T-helper 17 cell (primary cell): ENCODE measurements at regions not wholly inside any gene's neighbourhood (a gene's known extent, or its start where the extent isn't known, plus 50 kb on each side); places are given as distances from the start of the nearest gene placed in this dataset.
"Not testable (repeated sequence)": the region's sequence is repeated elsewhere in the genome, so short reads cannot be mapped to it uniquely, and the experiment has no call there.

Experiments
- ATAC-seq: fragments of 150-1000 bp; cut with Tn5 transposase; 2 replicates; pipeline ENCODE4 v1.10.0; 2021; ENCODE audit warnings: mild to moderate bottlenecking, moderate library complexity
- DNase-seq, 3 donors: peaks; one replicate each; pipeline versions ENCODE4 v3.0.0 to v3.0.0-alpha.2; 2020 to 2021
- H3K9me3 ChIP-seq: one replicate; pipeline ENCODE4 v1.7.0; 2013; ENCODE audit warnings: low read length, mild to moderate bottlenecking; ENCODE audit not compliant: control insufficient read depth, poor library complexity, severe bottlenecking
- H3K27ac Mint-ChIP-seq: one replicate; pipeline ENCODE4 v1.8.0; 2022; ENCODE audit warnings: mild to moderate bottlenecking, moderate library complexity, mixed read lengths
- H3K27me3 Mint-ChIP-seq: one replicate; pipeline ENCODE4 v1.8.0; 2022; ENCODE audit warnings: mixed read lengths
- H3K36me3 Mint-ChIP-seq: one replicate; pipeline ENCODE4 v1.8.0; 2022; ENCODE audit warnings: low read depth, mixed read lengths
- H3K4me1 Mint-ChIP-seq: one replicate; pipeline ENCODE4 v1.8.0; 2022; ENCODE audit warnings: mild to moderate bottlenecking, mixed read lengths
- H3K4me3 Mint-ChIP-seq: one replicate; pipeline ENCODE4 v1.8.0; 2022; ENCODE audit warnings: mild to moderate bottlenecking, moderate library complexity, mixed read lengths

GRCh38 chr2:241997017-241997416 is 127.5 kb downstream of the RTP5 start:
- H3K4me3 Mint-ChIP-seq: no peak overlapping the region
- H3K27me3 Mint-ChIP-seq: no peaks in the 10 kb centered on the region
- ATAC-seq (no peak), DNase-seq (no peak)
- peaks cover 3% of the 10 kb centered on the region for H3K4me1 Mint-ChIP-seq
- no peaks in the 10 kb centered on the region for H3K9me3 ChIP-seq
- no peak overlapping the region for H3K27ac Mint-ChIP-seq
- peaks cover 5% of the 10 kb centered on the region for H3K36me3 Mint-ChIP-seq

- Mint-ChIP-seq H3K27me3 (no peaks in the 10 kb centered on the region), H3K4me1 (peaks cover 6% of the 10 kb centered on the region), H3K4me3 (no peak overlapping the region), H3K27ac (no peak overlapping the region), H3K36me3 (peaks cover 3% of the 10 kb centered on the region)
- no peak for ATAC-seq
- DNase-seq: no peak
- no peaks in the 10 kb centered on the region for H3K9me3 ChIP-seq
These were observed 129.7 kb downstream of the RTP5 start for GRCh38 chr2:241999184-241999583.

GRCh38 chr2:242001853-242002252 is 132.3 kb downstream of the RTP5 start:
- no peak overlapping the region for H3K4me3 Mint-ChIP-seq
- no peaks in the 10 kb centered on the region for H3K9me3 ChIP-seq

DNA sequence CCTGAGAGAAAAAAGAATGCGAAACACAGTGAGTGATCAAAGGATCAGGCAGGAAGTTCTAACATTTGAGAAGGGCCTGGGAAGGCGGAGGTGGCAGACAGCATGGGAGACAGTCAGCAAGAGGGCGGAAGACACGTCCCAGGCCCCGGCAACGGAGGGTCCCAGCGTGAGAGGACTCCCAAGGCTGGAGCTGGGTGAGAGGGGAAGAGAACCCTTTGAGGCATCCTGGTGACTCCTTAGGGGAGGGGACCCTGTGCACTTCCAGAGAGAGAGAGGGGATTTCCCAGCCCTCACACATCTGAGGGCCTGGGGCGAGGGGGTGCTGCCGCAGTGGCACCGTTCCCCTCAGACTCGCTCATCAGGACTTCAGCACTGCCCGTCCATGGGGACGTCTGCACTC is 133.4 kb downstream of the RTP5 start:
- DNase-seq (no peak), ATAC-seq (peak; percentile 39)
- peak overlapping the region; percentile 25 for H3K4me3 Mint-ChIP-seq

More at GRCh38 chr2:242001853-242002252, 132.3 kb downstream of the RTP5 start:
- Mint-ChIP-seq H3K27ac (no peak overlapping the region), H3K27me3 (no peaks in the 10 kb centered on the region), H3K36me3 (peaks cover 3% of the 10 kb centered on the region), H3K4me1 (peaks cover 6% of the 10 kb centered on the region)
- ATAC-seq (no peak), DNase-seq (no peak)

DNA sequence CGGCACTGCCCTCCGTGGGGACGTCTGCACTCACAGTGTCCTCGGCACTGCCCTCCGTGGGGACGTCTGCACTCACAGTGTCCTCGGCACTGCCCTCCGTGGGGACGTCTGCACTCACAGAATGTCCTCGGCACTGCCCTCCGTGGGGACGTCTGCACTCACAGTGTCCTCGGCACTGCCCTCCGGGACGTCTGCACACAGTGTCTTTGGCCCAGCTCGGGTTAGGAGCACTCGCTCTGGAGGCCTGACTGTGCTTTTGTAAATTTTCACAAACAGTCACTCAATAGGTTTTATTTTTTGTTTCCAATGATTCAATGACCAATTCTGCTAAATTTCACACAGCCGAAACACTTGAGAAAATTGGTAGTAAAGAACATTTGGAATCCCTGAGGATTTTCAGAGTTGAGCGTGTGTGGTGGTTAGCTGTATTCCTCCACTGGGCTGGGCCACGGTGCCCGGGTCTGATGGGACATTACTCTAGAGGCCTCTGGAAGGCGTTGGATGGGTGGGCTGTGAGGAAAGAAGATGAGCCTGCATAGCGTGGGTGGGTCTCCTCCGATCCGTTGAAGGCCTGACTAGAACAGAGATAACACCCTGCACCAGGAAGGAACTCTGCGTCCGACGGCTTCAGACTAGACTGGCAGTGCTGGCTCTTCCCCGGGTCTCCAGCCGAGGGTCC is 134.8 kb downstream of the RTP5 start:
- H3K27ac Mint-ChIP-seq: no peak overlapping the region
- H3K9me3 ChIP-seq: no peaks in the 10 kb centered on the region
- no peaks in the 10 kb centered on the region for H3K27me3 Mint-ChIP-seq
- ATAC-seq (no peak), DNase-seq (no peak)
- H3K4me1 Mint-ChIP-seq: peaks cover 6% of the 10 kb centered on the region
- H3K36me3 Mint-ChIP-seq: no peaks in the 10 kb centered on the region
- no peak overlapping the region for H3K4me3 Mint-ChIP-seq

More for the DNA sequence above, 133.4 kb downstream of the RTP5 start:
- Mint-ChIP-seq H3K36me3 (no peaks in the 10 kb centered on the region), H3K27me3 (no peaks in the 10 kb centered on the region), H3K4me1 (peaks cover 6% of the 10 kb centered on the region), H3K27ac (no peak overlapping the region)
- H3K9me3 ChIP-seq: no peaks in the 10 kb centered on the region

- H3K36me3 Mint-ChIP-seq: no peaks in the 10 kb centered on the region
- H3K27me3 Mint-ChIP-seq: no peaks in the 10 kb centered on the region
- no peak for DNase-seq
- H3K4me3 Mint-ChIP-seq: no peak overlapping the region
- no peak overlapping the region for H3K27ac Mint-ChIP-seq
- no peaks in the 10 kb centered on the region for H3K9me3 ChIP-seq
- H3K4me1 Mint-ChIP-seq: peaks cover 6% of the 10 kb centered on the region
- ATAC-seq: no peak
These were observed 135.3 kb downstream of the RTP5 start for GRCh38 chr2:242004902-242005230.

- H3K27me3 Mint-ChIP-seq, H3K27ac Mint-ChIP-seq, DNase-seq, ATAC-seq, H3K4me3 Mint-ChIP-seq, H3K9me3 ChIP-seq, H3K4me1 Mint-ChIP-seq, H3K36me3 Mint-ChIP-seq: not testable (repeated sequence)
These were observed 136.6 kb downstream of the RTP5 start for GRCh38 chr2:242006091-242006634.

DNA sequence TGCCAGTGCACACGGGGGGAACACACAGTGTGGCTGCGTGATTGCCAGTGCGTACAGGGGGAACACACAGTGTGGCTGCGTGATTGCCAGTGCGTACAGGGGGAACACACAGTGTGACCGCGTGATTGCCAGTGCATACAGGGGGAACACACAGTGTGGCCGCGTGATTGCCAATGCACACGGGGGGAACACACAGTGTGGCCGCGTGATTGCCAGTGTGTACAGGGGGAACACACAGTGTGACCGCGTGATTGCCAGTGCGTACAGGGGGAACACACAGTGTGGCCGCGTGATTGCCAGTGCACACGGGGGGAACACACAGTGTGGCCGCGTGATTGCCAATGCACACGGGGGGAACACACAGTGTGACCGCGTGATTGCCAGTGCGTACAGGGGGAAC is 139.4 kb downstream of the RTP5 start:
- not testable (repeated sequence) for H3K9me3 ChIP-seq, H3K36me3 Mint-ChIP-seq, H3K4me3 Mint-ChIP-seq, DNase-seq, H3K27me3 Mint-ChIP-seq, H3K4me1 Mint-ChIP-seq, ATAC-seq, H3K27ac Mint-ChIP-seq

- H3K36me3 Mint-ChIP-seq, DNase-seq, H3K27ac Mint-ChIP-seq, H3K9me3 ChIP-seq, H3K4me3 Mint-ChIP-seq, H3K4me1 Mint-ChIP-seq, H3K27me3 Mint-ChIP-seq, ATAC-seq: not testable (repeated sequence)
These were observed 140.3 kb downstream of the RTP5 start for GRCh38 chr2:242009846-242010245.

- H3K36me3 Mint-ChIP-seq, H3K4me3 Mint-ChIP-seq, H3K27me3 Mint-ChIP-seq, H3K9me3 ChIP-seq, DNase-seq, H3K4me1 Mint-ChIP-seq, H3K27ac Mint-ChIP-seq: not testable (repeated sequence)
- ATAC-seq: peak; percentile 25
These were observed 141.0 kb downstream of the RTP5 start for GRCh38 chr2:242010252-242011166.

DNA sequence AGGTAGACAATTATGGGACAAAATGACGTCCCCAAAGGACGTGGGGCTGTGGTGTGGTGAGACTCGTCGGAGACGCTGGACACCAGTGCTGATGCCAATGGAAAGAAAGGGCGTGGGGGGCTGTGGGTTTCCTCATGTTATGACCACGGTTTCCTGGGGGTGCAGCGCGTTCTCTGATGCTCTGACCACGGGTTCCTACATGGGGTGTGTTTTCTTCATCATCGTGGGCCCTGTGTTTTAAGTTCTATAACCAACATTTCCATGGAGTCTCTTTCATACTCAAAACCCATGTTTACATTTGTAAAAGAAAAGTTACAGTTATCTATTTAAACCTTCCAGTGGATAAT is 141.6 kb downstream of the RTP5 start:
- Mint-ChIP-seq H3K27ac (peak overlapping the region; percentile 8), H3K4me1 (peaks cover 8% of the 10 kb centered on the region), H3K36me3 (no peaks in the 10 kb centered on the region), H3K4me3 (no peak overlapping the region), H3K27me3 (peaks cover 10% of the 10 kb centered on the region)
- DNase-seq (no peak), ATAC-seq (peak; percentile 30)
- H3K9me3 ChIP-seq: no peaks in the 10 kb centered on the region

DNA sequence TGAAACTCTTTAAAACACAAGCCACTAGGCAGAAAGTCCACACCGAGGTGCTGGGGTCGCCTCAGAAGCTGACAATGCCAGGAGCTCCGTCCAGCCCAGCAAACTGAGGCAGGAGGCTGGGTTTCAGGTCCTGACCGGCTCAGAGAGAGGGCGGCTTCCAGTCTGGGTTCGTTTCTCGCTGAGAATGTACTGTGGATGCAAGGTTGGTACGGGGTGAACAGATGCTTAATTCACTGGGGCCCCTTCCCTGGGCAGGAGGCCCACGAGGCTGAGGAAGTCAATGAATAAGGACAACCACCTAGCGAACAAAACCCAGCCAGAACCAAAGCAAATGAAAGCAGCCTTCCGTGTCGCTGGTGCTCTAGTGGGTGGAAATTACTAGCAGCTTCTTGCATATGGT is 142.0 kb downstream of the RTP5 start:
- ATAC-seq: no peak
- Mint-ChIP-seq H3K27ac (peak overlapping the region; percentile 8), H3K4me3 (no peak overlapping the region), H3K4me1 (peaks cover 9% of the 10 kb centered on the region), H3K27me3 (peaks cover 10% of the 10 kb centered on the region), H3K36me3 (no peaks in the 10 kb centered on the region)
- no peaks in the 10 kb centered on the region for H3K9me3 ChIP-seq
- no peak for DNase-seq

GRCh38 chr2:242011991-242012764 is 142.6 kb downstream of the RTP5 start:
- H3K9me3 ChIP-seq: no peaks in the 10 kb centered on the region
- Mint-ChIP-seq H3K36me3 (no peaks in the 10 kb centered on the region), H3K4me1 (peaks cover 10% of the 10 kb centered on the region), H3K4me3 (no peak overlapping the region), H3K27me3 (peaks cover 10% of the 10 kb centered on the region), H3K27ac (no peak overlapping the region)
- DNase-seq (no peak), ATAC-seq (no peak)
